GM12864 (cell line): ENCODE measurements at regions not wholly inside any gene's neighbourhood (a gene's known extent, or its start where the extent isn't known, plus 50 kb on each side); places are given as distances from the start of the nearest gene placed in this dataset.

Experiments used
- DNase-seq: peaks from one replicate; pipeline ENCODE4 v3.0.0-alpha.2; 2011; ENCODE audit warnings: low read depth
- H3K4me3 ChIP-seq: 2 replicates; pipeline ENCODE4 v1.5.1; 2011; ENCODE audit warnings: mild to moderate bottlenecking, low read depth, low read length, control low read depth
- CTCF ChIP-seq: IDR thresholded peaks from 2 replicates; pipeline ENCODE4 v1.5.1; 2011; ENCODE audit warnings: low read depth, mild to moderate bottlenecking, moderate library complexity, low read length, control low read depth, inconsistent platforms; ENCODE audit errors: missing control alignments

- TF ChIP-seq CTCF: no peak
- H3K4me3 ChIP-seq: no peak overlapping the region
- DNase-seq: no peak
These were observed 210.3 kb downstream of the EPM2A start for GRCh38 chr6:145525038-145525437.

- no peak overlapping the region for H3K4me3 ChIP-seq
- no peak for TF ChIP-seq CTCF
- no peak for DNase-seq
These were observed 205.7 kb downstream of the EPM2A start for GRCh38 chr6:145529582-145529981.

DNA sequence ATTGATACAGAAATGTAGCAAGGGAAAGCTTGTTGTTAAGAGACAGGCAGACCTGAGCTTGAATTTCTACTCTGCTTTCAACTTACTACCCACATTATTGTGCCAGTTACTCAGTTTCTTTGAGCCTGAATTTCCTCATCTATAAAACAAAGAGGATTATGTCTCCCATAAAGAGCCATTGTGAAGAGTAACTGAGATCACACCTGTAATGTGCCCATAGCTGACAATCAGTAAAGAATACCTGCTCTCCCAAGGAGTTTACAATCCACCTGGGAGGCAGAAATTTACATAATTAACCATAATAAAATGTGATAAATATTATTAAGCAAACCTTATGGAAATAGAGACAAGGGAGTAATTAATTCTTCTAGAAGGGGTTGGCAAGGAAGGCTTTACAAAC, 204.9 kb downstream of the EPM2A start:
- no peak for TF ChIP-seq CTCF
- H3K4me3 ChIP-seq: no peak overlapping the region
- no peak for DNase-seq

GRCh38 chr6:145531032-145531431, 204.3 kb downstream of the EPM2A start:
- TF ChIP-seq CTCF: no peak
- no peak for DNase-seq
- H3K4me3 ChIP-seq: no peak overlapping the region

- no peak for DNase-seq
- no peak for TF ChIP-seq CTCF
- no peak overlapping the region for H3K4me3 ChIP-seq
These were observed 203.5 kb downstream of the EPM2A start for GRCh38 chr6:145531822-145532221.

DNA sequence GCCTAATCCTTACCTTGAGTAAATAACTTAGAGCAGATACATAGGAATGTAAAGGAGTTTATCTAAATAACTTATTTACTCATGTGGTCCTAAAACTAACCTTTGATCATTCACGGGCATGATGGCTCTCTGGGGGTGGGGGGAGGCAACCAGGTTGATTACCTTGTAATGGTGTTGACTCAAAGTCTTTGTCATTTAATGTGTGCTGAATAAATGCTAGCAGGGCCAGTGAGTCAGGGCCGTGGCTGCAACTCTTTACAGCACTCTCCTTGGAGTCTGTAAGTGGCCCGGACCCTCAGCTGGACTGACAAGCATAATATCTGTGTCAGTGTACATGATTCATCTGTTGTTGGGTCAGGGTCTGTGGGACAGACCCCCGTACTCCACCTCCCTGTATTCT, 203.0 kb downstream of the EPM2A start:
- DNase-seq: no peak
- no peak for TF ChIP-seq CTCF
- no peak overlapping the region for H3K4me3 ChIP-seq

DNA sequence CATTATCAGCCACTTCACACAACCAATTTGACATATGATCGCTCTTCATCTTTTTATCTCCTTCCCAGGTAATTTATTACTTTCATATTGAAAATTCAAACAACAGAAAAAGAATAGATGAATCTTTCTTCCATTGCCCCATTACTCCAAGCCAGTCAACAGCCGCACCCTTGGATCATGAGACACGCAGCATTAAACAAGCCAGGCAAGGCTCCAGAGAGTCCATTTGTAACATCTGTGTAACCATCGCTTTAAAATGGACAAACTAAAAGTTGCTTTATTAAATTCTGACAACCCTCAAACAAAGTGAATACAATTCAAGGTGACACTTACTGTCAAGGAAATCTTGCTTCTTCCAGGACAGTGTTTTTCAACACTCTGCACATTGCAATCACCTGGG, 200.3 kb downstream of the EPM2A start:
- no peak for DNase-seq
- no peak overlapping the region for H3K4me3 ChIP-seq
- no peak for TF ChIP-seq CTCF
